Fibroblast of lung (primary cell): ENCODE measurements at regions not wholly inside any gene's neighbourhood (a gene's known extent, or its start where the extent isn't known, plus 50 kb on each side); places are given as distances from the start of the nearest gene placed in this dataset.
"Not testable (repeated sequence)": the region's sequence is repeated elsewhere in the genome, so short reads cannot be mapped to it uniquely, and the experiment has no call there.

Experiments
- DNase-seq, 2 donors: peaks; one replicate each; pipeline versions ENCODE4 v3.0.0 to v3.0.0-alpha.2; 2010; ENCODE audit warnings: low read depth in 2 of 2
- H2AFZ ChIP-seq: 2 replicates; pipeline ENCODE4 v1.5.1; 2012; ENCODE audit warnings: low read length, control low read depth, inconsistent platforms
- H3K27ac ChIP-seq: 2 replicates; pipeline ENCODE4 v1.5.1; 2011; ENCODE audit warnings: low read length, control low read depth; ENCODE audit not compliant: insufficient read depth
- H3K27me3 ChIP-seq: 2 replicates; pipeline ENCODE4 v1.5.1; 2011; ENCODE audit warnings: mild to moderate bottlenecking, low read length; ENCODE audit not compliant: control insufficient read depth, insufficient read depth
- H3K36me3 ChIP-seq: 2 replicates; pipeline ENCODE4 v1.5.1; 2011; ENCODE audit warnings: low read length; ENCODE audit not compliant: control insufficient read depth, insufficient read depth
- H3K4me1 ChIP-seq: 2 replicates; pipeline ENCODE4 v1.5.1; 2011; ENCODE audit warnings: low read length; ENCODE audit not compliant: control insufficient read depth, insufficient read depth; ENCODE audit errors: extremely low read depth
- H3K4me2 ChIP-seq: 2 replicates; pipeline ENCODE4 v1.5.1; 2011; ENCODE audit warnings: low read length, control low read depth; ENCODE audit not compliant: insufficient read depth; ENCODE audit errors: extremely low read depth
- H3K4me3 ChIP-seq, 4 experiments: fragments of 200-600 bp in 1 of 4; sonication (generic) in 1 of 4; replicated peaks in 1 of 4; 2 replicates each; pipeline ENCODE4 v1.5.1; 2011 to 2016; ENCODE audit warnings: low read length in 4 of 4, low read depth in 3 of 4, mild to moderate bottlenecking in 3 of 4, control low read depth in 2 of 4, inconsistent platforms in 1 of 4, mixed read lengths in 1 of 4; ENCODE audit not compliant: insufficient read depth in 1 of 4; ENCODE audit errors: control extremely low read depth in 1 of 4
- H3K79me2 ChIP-seq: 2 replicates; pipeline ENCODE4 v1.5.1; 2012; ENCODE audit warnings: mild to moderate bottlenecking, low read length, inconsistent platforms; ENCODE audit not compliant: control insufficient read depth, insufficient read depth
- H3K9ac ChIP-seq: 2 replicates; pipeline ENCODE4 v1.5.1; 2011; ENCODE audit warnings: mild to moderate bottlenecking, low read length, control low read depth; ENCODE audit not compliant: insufficient read depth
- H3K9me3 ChIP-seq: 2 replicates; pipeline ENCODE4 v1.5.1; 2012; ENCODE audit warnings: low read depth, low read length; ENCODE audit not compliant: control insufficient read depth, insufficient read depth
- H4K20me1 ChIP-seq: 2 replicates; pipeline ENCODE4 v1.5.1; 2011; ENCODE audit warnings: low read length; ENCODE audit not compliant: control insufficient read depth, insufficient read depth; ENCODE audit errors: extremely low read depth

DNA sequence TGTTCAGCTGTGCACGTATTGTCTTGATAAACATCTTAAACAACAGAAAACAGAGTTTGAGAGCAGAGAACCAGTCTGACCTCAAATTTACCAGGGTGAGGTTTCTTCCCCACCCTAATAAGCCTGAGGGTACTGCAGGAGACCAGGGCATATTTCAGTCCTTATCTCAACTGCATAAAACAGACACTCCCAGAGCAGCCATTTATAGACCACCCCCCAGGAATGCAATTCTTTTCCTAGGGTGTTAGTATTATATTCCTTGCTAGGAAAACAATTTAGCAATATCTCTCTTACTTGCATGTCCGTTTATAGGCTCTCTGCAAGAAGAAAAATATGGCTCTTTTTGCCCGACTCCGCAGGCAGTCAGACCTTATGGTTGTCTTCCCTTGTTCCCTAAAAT, 747.2 kb downstream of the TTLL7 start:
- not testable (repeated sequence) for H3K4me2 ChIP-seq, H4K20me1 ChIP-seq, H3K4me3 ChIP-seq, H3K9ac ChIP-seq, DNase-seq, H3K9me3 ChIP-seq, H3K79me2 ChIP-seq, H3K27ac ChIP-seq, H3K4me1 ChIP-seq, H3K36me3 ChIP-seq, H3K27me3 ChIP-seq, H2AFZ ChIP-seq

DNA sequence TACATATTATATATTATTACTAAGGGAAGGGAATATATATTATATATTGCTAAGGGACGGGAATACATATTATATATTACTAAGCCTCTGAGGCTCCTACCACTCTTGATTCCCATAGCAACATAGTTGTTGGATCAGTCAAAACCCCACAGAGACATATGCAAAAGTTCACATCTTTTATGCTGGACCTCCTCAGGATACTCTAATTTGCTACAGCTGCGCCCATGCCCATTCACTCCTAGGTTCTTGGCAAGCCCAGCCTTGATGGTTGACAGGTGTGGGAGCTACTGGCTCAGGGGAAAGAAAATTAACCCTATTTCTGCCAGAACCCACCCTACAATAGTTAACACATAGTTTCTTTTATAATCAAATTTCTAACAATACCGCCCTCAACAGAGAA, 752.2 kb downstream of the TTLL7 start:
- not testable (repeated sequence) for H4K20me1 ChIP-seq, H2AFZ ChIP-seq, H3K9ac ChIP-seq, H3K4me2 ChIP-seq, H3K27ac ChIP-seq, H3K36me3 ChIP-seq, H3K4me3 ChIP-seq, DNase-seq, H3K79me2 ChIP-seq, H3K4me1 ChIP-seq, H3K27me3 ChIP-seq, H3K9me3 ChIP-seq

DNA sequence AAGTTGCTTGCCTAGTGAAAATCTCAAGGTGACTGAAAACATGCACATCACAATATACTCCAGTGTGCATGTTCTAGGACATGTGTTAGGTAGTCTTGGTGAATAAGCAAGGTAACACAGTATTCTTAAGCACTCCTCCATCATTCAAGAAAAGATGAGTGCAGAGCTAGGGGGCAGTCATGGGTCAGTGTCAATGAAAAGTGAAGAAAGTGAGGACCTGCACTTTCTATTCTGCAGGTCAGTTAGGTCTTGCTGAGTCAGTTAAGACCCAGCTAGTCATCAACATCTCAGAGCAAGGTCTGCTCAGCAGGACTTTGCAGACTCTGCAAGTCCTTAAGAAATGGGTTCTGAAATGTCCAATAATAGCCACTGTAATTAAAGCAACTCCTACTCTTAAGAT, 754.1 kb downstream of the TTLL7 start:
- not testable (repeated sequence) for H3K36me3 ChIP-seq, H3K9me3 ChIP-seq, DNase-seq, H3K79me2 ChIP-seq, H3K27ac ChIP-seq, H3K4me1 ChIP-seq, H3K4me3 ChIP-seq, H3K27me3 ChIP-seq, H3K4me2 ChIP-seq, H4K20me1 ChIP-seq, H2AFZ ChIP-seq, H3K9ac ChIP-seq

DNA sequence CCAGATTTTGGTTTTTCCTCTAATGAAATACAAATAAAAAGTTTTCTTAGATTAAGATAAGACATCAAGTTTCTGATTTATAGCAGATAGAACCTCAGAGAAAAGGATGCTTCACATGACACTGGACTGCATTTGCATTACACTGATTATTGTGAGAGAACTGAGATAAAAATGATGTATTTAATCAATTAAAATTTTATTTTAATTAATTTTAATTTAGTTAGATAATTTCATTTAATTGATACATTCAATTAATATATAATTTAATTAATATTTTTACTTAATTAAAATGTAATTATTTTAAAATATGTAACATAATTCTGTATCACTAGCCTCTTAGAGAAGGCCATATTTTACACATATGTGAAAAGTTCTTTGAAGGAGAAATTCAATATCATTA, 759.4 kb downstream of the TTLL7 start:
- not testable (repeated sequence) for H2AFZ ChIP-seq, DNase-seq, H3K9me3 ChIP-seq, H3K4me2 ChIP-seq, H4K20me1 ChIP-seq, H3K79me2 ChIP-seq, H3K9ac ChIP-seq, H3K27me3 ChIP-seq, H3K4me1 ChIP-seq, H3K36me3 ChIP-seq, H3K27ac ChIP-seq, H3K4me3 ChIP-seq

DNA sequence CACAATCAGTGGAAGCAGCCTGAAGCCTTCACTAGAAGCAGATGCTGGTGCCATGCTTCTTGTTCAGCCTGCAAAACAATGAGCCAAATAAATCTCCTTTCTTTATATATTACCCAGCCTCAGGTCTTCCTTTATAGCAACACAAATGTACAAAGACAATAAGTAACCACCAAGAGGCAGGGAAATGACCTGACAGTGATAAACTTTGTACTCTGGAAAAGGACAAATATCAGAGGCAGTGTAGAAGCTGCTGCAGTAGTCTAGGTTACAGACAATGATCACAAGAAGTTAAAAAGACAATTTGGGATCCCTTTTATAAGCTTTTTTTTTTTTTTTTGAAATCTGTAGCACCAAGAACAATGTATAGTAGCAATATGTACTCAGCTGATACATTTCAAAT, 760.3 kb downstream of the TTLL7 start:
- not testable (repeated sequence) for H3K9me3 ChIP-seq, H3K9ac ChIP-seq, H3K27ac ChIP-seq, H3K4me1 ChIP-seq, H3K36me3 ChIP-seq, H3K4me2 ChIP-seq, H3K79me2 ChIP-seq, H3K4me3 ChIP-seq, DNase-seq, H3K27me3 ChIP-seq, H4K20me1 ChIP-seq, H2AFZ ChIP-seq

DNA sequence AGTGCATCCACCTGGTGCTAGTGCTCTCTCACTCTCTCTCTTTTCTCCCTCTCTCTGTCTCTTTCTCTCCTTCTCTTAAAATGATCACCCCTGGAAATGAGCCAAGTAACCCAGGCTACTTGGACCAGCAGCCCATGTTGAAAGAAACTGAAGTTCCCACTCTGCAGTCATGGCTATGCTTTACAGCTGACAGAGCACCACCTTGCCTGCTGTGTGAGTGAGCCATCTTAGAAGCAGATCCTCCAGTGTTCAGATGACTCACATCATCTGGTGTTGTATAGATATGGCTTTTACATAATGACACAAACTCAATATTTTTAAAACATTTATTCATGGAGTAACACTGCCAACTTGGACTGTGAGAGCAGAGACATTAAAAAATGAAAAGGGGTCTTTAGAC, 779.1 kb downstream of the TTLL7 start:
- not testable (repeated sequence) for H3K27ac ChIP-seq, DNase-seq, H3K4me1 ChIP-seq

DNA sequence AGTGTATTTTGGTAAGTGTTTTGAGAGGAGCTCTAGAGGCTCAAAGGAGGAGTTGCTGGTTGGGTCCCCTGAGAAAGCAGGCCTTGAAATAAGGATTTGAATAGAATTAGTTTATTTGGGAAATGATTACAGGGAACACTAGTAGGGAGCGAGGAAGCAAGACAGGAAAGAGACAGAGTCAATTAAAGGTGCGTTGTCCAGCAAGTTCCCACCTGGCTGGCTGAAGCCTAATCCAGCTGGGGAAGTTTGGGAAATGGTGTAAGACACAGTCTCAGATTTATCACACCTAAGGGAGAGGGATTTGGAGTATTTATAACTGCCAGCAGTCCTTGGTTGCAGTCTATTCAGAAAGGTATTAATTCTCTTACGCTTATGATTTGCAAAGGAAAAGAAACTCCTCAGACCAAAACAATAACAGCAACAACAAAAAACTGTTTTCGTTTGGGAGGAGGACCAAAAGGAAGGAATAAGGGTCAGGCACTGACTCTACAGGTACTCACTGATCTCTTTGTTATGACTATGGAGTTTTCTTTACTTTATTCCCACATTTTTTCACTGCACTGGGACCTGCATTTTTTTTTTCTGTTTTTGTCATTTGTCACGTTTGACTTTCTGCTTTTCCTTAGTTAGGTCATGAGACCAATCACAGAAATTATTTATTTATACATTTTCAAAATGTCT, 780.8 kb downstream of the TTLL7 start:
- not testable (repeated sequence) for H3K4me2 ChIP-seq, H3K27ac ChIP-seq, H3K27me3 ChIP-seq, H3K79me2 ChIP-seq, H3K4me3 ChIP-seq, DNase-seq, H2AFZ ChIP-seq, H3K9ac ChIP-seq, H3K36me3 ChIP-seq, H3K9me3 ChIP-seq, H4K20me1 ChIP-seq, H3K4me1 ChIP-seq

More for the DNA sequence above, 779.1 kb downstream of the TTLL7 start:
- not testable (repeated sequence) for H3K36me3 ChIP-seq, H3K4me2 ChIP-seq, H2AFZ ChIP-seq, H3K9me3 ChIP-seq, H3K79me2 ChIP-seq, H3K4me3 ChIP-seq, H3K9ac ChIP-seq, H3K27me3 ChIP-seq, H4K20me1 ChIP-seq
